ENCODE measurements at regions not wholly inside any gene's neighbourhood (a gene's known extent, or its start where the extent isn't known, plus 50 kb on each side); places are given as distances from the start of the nearest gene placed in this dataset.

DNA sequence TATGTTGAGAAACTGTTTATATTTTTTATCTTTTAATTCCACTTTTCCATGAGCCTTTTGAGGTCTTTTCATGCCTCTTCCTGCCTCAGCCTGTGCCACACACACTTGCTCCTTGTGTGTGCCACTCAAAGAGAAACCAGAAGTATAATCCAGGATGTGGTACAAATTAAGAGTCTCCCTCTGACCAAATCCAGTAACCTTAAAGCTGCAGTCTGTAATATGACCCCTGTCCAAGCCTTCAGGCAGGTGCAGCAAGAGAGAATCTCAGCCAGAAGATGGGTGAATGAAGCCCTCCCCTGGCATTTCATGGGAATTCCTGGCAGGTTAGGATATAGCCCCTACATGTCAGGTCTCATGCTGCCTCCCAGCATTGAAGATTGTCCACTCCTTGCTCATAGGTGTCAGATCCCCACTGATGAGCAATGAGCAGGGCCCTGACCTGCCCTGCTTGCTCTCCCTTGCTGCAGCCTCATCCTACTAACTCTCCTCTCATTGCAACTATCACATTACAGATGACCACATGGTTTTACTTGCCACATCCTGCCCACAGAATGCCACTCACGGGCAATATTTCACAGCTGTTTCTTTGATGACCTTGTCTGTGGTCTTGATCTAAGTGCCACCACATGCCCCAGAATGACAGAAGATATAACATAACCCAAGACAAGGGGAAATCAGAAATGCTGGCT is 169.3 kb downstream of the SEC16B start:
- no peak for TF ChIP-seq EZH2 (IDR thresholded peaks at IDR 0.05; ENCODE audit: low read length, missing control alignments)
- TF ChIP-seq, protein P1, sequence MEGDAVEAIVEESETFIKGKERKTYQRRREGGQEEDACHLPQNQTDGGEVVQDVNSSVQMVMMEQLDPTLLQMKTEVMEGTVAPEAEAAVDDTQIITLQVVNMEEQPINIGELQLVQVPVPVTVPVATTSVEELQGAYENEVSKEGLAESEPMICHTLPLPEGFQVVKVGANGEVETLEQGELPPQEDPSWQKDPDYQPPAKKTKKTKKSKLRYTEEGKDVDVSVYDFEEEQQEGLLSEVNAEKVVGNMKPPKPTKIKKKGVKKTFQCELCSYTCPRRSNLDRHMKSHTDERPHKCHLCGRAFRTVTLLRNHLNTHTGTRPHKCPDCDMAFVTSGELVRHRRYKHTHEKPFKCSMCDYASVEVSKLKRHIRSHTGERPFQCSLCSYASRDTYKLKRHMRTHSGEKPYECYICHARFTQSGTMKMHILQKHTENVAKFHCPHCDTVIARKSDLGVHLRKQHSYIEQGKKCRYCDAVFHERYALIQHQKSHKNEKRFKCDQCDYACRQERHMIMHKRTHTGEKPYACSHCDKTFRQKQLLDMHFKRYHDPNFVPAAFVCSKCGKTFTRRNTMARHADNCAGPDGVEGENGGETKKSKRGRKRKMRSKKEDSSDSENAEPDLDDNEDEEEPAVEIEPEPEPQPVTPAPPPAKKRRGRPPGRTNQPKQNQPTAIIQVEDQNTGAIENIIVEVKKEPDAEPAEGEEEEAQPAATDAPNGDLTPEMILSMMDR (conservative IDR thresholded peaks at IDR 0.05 in 1 of 2, IDR thresholded peaks at IDR 0.05 in 1 of 2; ENCODE audit: low read depth in 1 of 2, low read length in 2 of 2): no peak
- H3K9me3 ChIP-seq (ENCODE audit: control insufficient read depth, insufficient read depth, low read depth, low read length): no peaks in the 10 kb centered on the region
- H3K4me3 ChIP-seq (replicated peaks in 1 of 4; ENCODE audit: control extremely low read depth in 1 of 4, insufficient read depth in 1 of 4, low read depth in 3 of 4, low read length in 4 of 4): no peak overlapping the region
- H4K20me1 ChIP-seq (ENCODE audit: control insufficient read depth, extremely low read depth, insufficient read depth, low read length): no peaks in the 10 kb centered on the region
- no peak overlapping the region for H2AFZ ChIP-seq (ENCODE audit: low read length)
- no peaks in the 10 kb centered on the region for H3K79me2 ChIP-seq (ENCODE audit: control insufficient read depth, insufficient read depth, low read length)
- peak; percentile 12 to 76 for DNase-seq (ENCODE audit: low read depth in 2 of 2)
- H3K4me1 ChIP-seq (ENCODE audit: control insufficient read depth, extremely low read depth, insufficient read depth, low read length): no peaks in the 10 kb centered on the region
- H3K27me3 ChIP-seq (ENCODE audit: control insufficient read depth, insufficient read depth, low read length): peaks cover 4% of the 10 kb centered on the region
- H3K4me2 ChIP-seq (ENCODE audit: extremely low read depth, insufficient read depth, low read length): no peak overlapping the region
- no peak overlapping the region for H3K9ac ChIP-seq (ENCODE audit: insufficient read depth, low read length)
- H3K27ac ChIP-seq (ENCODE audit: insufficient read depth, low read length): no peak overlapping the region
- no peaks in the 10 kb centered on the region for H3K36me3 ChIP-seq (ENCODE audit: control insufficient read depth, insufficient read depth, low read length)

GRCh38 chr1:177799746-177800145 is 170.1 kb downstream of the SEC16B start:
- Histone ChIP-seq H3K27me3 (ENCODE audit: control insufficient read depth, insufficient read depth, low read length) (peaks cover 4% of the 10 kb centered on the region), H3K79me2 (ENCODE audit: control insufficient read depth, insufficient read depth, low read length) (no peaks in the 10 kb centered on the region), H3K4me2 (ENCODE audit: extremely low read depth, insufficient read depth, low read length) (no peak overlapping the region), H3K27ac (ENCODE audit: insufficient read depth, low read length) (no peak overlapping the region), H3K9me3 (ENCODE audit: control insufficient read depth, insufficient read depth, low read depth, low read length) (no peaks in the 10 kb centered on the region), H3K4me3 (replicated peaks in 1 of 4; ENCODE audit: control extremely low read depth in 1 of 4, insufficient read depth in 1 of 4, low read depth in 3 of 4, low read length in 4 of 4) (no peak overlapping the region), H3K36me3 (ENCODE audit: control insufficient read depth, insufficient read depth, low read length) (no peaks in the 10 kb centered on the region), H3K4me1 (ENCODE audit: control insufficient read depth, extremely low read depth, insufficient read depth, low read length) (no peaks in the 10 kb centered on the region), H4K20me1 (ENCODE audit: control insufficient read depth, extremely low read depth, insufficient read depth, low read length) (no peaks in the 10 kb centered on the region), H2AFZ (ENCODE audit: low read length) (no peak overlapping the region), H3K9ac (ENCODE audit: insufficient read depth, low read length) (no peak overlapping the region)
- DNase-seq (ENCODE audit: low read depth in 2 of 2): no peak
- TF ChIP-seq EZH2 (IDR thresholded peaks at IDR 0.05; ENCODE audit: low read length, missing control alignments): no peak
- TF ChIP-seq, protein P1 (conservative IDR thresholded peaks at IDR 0.05 in 1 of 2, IDR thresholded peaks at IDR 0.05 in 1 of 2; ENCODE audit: low read depth in 1 of 2, low read length in 2 of 2): no peak

DNA sequence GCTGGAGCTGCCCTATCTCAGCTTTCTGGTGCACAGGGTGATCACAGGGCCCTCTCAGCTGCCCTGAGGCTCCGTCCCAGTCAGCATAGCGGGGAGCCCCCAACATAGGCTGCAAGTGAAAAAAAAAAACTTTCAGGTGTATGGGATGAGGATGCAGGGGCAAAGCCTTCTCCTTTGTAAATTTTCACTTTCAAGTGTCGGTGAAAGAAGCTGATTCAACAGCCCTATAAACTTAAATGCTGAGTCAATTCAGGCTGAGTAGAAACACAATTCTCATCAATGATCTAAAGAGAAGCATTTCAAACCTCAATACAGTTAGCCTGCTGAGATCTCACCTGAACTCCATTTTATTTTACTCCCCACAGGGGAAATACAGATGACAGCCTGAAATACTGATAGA is 171.2 kb downstream of the SEC16B start:
- H3K4me2 ChIP-seq (ENCODE audit: extremely low read depth, insufficient read depth, low read length): no peak overlapping the region
- no peaks in the 10 kb centered on the region for H3K9me3 ChIP-seq (ENCODE audit: control insufficient read depth, insufficient read depth, low read depth, low read length)
- no peaks in the 10 kb centered on the region for H3K36me3 ChIP-seq (ENCODE audit: control insufficient read depth, insufficient read depth, low read length)
- no peaks in the 10 kb centered on the region for H3K79me2 ChIP-seq (ENCODE audit: control insufficient read depth, insufficient read depth, low read length)
- no peak overlapping the region for H3K9ac ChIP-seq (ENCODE audit: insufficient read depth, low read length)
- H3K4me1 ChIP-seq (ENCODE audit: control insufficient read depth, extremely low read depth, insufficient read depth, low read length): no peaks in the 10 kb centered on the region
- no peak overlapping the region for H3K4me3 ChIP-seq (replicated peaks in 1 of 4; ENCODE audit: control extremely low read depth in 1 of 4, insufficient read depth in 1 of 4, low read depth in 3 of 4, low read length in 4 of 4)
- no peak overlapping the region for H3K27ac ChIP-seq (ENCODE audit: insufficient read depth, low read length)
- H2AFZ ChIP-seq (ENCODE audit: low read length): no peak overlapping the region
- peaks cover 4% of the 10 kb centered on the region for H3K27me3 ChIP-seq (ENCODE audit: control insufficient read depth, insufficient read depth, low read length)
- H4K20me1 ChIP-seq (ENCODE audit: control insufficient read depth, extremely low read depth, insufficient read depth, low read length): no peaks in the 10 kb centered on the region
- no peak for DNase-seq (ENCODE audit: low read depth in 2 of 2)
- no peak for TF ChIP-seq EZH2 (IDR thresholded peaks at IDR 0.05; ENCODE audit: low read length, missing control alignments)
- TF ChIP-seq, protein P1 (conservative IDR thresholded peaks at IDR 0.05 in 1 of 2, IDR thresholded peaks at IDR 0.05 in 1 of 2; ENCODE audit: low read depth in 1 of 2, low read length in 2 of 2): no peak
